ENCODE measurements at regions not wholly inside any gene's neighbourhood (a gene's known extent, or its start where the extent isn't known, plus 50 kb on each side); places are given as distances from the start of the nearest gene placed in this dataset.
A peak's percentile ranks its signal among the peaks of the same experiment; 100 is the strongest.

DNA sequence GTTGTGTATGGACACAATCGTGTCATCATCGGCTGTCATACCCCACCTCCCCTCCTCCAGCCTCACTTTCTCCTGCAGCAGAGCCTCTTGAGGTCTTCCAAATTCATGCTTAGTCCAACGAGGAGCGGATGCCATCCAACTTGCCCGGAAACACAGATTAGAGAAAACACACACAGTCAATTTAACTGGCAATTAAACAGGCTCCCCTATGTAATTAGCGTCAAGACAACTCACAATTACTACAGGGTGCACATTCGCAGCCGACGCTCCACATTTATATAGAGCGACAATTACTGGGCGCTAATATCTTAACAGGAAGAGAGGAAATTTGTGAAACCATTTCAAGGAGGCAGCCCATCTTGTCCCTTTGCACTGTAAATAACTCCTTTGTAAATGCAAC is 86.0 kb upstream of the ZNF618 start:
- DNase-seq = no peak

- DNase-seq = no peak
Observed at GRCh38 chr9:113793558-113793957, 82.6 kb upstream of the ZNF618 start.

- no peak for DNase-seq
Observed at GRCh38 chr9:113794721-113795120, 81.4 kb upstream of the ZNF618 start.

GRCh38 chr9:113795811-113796392 is 80.2 kb upstream of the ZNF618 start:
- no peak for DNase-seq

DNA sequence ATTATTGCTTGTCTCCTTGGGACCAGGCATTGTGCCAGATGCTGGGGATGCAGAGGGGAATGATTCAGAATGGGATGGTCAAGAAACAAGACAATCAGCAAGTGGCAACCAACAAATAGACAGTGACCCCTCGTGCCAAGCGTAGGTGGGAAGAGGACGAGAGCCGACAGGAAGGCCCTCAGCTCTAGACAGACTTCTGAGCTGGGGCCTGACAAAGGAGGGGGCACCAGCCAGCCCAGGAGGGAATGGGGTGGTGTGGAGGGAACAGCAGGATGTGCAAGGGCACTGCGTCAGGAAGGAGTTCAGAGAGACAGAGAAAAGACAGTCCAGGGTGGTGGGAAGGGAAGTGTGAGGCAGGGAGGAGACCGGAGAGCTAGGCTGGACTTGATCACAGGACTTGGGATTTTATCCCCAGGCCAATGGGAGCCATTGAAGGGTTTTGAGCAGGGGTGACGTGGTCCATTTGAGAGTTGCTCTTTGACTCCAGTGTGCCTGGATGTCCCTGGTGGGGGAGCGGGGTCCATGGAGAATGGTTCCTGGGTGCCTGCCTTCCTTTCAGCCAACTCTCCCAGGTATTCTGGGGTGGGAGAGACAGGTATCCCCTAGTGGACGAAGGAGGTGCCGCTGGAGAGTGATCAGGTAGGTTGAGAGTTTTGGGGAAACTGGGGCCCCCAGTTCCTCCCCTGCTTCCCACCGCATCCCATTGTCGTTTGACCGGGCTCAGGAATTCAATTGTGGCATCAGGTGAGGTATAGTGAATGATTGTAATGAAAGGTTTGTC is 79.3 kb upstream of the ZNF618 start:
- DNase-seq = no peak

DNA sequence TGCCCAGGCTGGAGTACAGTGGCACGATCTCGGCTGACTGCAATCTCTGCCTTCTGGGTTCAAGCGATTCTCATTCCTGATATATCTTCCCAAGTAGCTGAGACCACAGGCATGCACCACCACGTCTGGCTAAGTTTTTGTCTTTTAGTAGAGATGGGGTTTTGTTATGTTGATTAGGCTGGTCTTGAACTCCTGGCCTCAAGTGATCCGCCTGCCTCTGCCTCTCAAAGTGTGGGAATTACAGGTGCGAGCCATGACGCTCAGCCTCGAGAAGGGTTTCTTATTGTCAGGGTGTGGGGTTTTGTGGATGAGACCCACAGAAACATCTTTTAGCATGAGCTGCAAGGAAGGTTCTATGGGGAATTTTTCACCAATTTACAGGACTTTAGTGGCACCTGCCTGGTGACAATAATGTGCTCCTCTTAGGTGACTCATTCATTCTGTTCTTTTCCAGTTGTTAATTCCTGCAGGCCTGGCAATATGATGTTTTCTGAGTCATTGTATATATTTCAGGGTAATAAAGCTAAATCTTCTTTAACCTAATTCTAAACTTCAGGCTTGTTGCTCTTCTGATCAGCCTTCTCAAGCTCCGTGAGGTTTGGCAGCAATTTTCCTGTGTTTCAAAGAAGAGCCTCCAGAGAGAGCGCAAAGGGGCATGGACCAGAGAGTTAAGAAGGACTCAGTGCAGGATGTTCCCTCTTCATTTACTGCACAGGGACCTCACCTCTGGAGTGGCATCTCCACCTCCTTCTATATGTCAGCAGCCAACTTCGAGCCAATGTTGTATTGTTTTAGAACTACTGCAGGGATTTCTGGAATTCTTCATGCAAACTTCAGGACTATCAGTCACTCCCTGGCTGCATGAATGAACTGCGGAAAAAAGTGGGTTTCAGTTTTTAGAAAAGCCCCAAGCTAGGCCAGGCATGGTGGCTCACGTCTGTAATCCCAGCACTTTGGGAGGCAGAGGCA is 77.8 kb upstream of the ZNF618 start:
- DNase-seq = no peak

- DNase-seq = no peak
Observed at GRCh38 chr9:113800276-113800675, 75.8 kb upstream of the ZNF618 start.

DNA sequence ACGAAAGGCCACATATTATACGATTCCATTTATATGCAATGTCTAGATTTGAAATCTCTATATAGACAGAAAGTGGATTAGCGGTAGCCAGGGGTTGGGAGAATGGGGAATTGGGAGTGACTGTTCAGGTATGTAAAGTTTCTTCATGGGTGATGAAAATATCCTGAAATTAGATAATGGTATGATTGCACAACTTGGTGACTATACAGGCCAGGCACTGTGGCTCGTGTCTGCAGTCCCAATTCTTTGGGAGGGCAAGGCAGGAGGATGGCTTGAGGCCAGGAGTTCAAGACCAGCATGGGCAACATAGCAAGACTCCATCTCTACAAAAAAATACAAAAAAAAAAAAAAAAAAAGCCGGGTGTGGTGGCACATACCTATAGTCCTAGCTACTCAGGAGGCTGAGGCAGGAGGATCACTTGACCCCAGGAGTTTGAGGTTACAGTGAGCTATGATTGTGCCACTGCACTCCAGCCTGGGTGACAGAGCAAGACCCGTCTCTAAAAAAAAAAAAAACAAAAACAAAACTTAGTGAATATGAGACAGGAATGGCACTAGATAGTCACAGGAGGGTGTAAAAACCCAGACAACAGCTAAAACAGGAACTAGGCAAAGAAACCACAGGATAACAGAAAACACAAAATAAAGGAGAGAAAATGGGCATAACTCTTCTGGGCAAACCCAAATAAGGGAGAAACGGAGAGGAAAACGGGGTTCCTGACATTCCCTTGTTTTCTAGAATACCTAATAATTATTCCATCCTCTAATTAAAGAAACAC is 72.1 kb upstream of the ZNF618 start:
- no peak for DNase-seq

DNA sequence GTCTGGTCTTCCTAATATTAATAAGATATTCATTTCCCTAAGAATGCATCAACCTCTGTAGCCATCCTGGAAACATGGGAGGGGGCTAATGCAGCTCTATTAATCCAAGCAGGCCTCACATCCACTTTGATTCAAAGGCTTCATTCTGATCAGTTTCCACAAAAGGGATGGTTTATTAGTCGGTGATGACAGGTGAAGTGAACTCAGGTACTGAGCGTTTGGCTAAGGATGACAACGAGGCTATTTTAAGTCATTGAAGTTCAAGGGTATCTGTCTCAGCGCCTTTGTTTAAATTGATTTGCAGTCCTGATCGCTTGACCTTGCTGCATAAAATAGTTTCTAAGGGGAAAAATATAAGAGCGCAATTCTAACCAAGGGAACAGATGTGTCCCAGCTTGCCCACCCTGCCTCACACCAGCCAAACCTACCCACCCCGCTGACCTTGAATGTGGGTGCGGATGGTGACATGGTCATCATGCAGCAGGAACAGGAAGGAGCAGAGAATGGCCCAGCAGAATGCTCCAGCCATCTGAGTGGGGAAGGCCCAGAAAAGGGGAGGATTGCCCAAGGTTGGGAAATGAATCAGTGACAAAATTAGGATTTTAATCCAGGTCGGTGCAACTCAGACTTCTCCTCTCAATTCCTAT is 70.5 kb upstream of the ZNF618 start:
- no peak for DNase-seq

DNA sequence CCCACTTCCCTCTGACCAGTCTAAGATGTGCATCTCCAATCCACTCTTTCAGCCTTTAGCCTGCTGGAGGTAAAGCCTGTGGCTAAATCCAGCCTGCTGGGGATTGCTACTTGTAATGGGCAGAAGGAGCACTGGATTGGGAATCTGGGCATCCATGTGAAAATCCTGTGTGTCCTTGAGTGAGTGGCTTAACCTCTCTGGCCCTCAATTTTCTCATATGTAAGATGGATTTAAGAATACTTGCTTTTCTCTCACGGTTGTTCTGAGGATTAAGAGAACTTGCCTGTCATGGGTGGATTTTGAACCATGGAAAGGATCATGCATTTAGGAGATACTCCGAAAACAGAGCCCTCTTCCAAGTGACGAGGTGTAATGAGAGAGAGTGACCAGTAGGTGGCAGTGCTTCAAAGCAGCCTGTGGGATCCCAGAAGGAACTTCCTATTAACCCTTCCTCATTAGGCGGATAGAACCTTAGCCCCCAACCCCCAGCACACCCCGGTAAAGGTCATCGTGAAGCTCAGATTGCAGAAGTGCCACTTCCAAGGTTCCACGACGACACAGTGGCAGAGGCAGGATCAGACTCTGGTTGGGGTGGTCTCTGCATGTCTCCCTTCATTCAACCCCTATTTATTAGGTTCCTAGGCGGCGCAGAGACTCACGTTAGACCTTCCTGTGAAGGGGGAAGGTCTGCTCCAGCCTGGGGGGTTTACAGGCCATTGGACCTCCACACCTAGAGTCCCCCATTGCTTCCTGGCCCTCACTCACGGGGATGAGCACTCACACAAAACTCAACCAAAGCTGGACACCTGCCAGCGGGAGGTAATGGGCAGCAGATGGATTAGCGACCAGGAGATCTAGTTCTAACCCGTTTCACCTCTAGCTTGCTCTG is 68.7 kb upstream of the ZNF618 start:
- DNase-seq = peak; percentile 23

DNA sequence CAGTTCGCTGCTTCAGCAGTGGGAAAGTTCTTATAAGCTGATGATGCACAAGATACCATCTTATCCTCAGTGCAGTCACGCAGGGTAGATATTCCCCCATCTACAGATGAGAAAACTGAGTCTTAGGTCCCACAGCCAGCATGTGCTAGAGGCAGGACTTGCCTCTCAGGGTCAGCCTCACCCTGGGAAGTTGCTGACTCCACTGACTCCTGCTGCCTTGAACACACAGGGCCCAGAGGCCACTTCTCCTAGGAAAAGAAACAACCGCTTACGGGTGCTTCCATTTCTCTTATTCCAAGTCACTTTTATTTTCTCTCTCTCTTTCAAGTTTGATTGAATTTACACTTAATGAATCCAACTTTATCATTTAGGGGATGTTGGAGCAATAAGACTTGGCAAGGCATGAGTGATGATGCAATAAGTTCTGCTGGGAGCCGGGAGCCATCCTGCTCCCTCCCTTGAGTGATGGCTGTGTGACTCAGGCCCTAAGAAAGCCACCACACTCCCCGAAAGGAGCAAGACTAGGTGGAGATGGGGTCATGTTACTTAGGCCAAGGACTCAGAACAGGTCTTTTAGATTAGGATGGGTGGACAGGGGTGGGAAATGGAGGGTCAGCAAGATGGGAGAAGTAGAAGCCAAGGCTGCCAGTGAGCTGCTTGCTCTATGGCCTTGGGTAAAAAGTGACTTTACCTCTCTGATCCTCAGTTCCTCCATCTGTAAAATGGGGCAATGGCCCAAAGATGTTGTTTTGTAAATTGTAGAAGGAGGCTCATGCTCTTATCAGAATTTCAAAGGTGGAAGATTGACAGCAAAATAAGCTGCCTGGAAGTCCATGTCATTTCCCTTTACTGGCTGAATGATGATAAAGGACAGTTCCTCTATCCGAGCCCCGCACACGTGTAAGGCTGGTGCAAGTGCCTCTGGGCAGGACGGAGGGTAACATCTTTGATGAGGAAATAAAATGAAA is 67.4 kb upstream of the ZNF618 start:
- DNase-seq = no peak

DNA sequence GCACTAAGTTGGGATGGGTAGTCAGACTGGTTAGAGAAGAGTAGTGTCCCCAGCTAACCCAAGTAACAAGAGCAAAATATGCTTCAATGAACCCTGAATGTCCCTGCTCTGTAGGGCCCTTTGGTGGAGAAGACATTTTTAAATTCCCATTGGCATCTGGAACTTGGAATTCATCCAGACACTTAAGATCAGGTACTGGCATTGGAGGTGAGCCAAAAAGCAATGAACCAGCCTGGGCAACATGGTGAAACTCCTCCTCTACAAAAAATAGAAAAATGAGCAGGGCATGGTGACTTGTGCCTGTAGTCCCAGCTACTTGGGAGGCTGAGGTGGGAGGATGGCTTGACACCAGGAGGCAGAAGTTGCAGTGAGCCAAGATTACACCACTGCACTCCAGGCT is 58.9 kb upstream of the ZNF618 start:
- DNase-seq = no peak

DNA sequence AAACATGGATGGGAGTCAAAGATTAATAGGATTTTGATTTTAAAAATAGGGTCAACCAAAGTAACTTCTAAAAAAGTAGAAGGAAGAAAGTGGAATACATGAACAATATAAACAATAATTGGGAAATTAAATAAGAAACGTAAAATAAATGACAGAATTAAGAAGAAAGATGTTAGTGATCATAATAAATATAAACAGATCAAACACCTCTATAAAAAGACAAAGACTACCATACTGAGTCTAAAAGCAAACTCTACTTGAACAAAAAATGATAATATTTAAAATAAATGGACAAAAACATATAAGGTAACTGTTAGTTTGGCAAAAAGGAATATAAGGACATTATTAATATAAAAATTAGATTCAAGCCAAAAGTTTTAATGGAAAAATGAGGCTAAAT is 57.7 kb upstream of the ZNF618 start:
- no peak for DNase-seq

- DNase-seq = no peak
Observed at GRCh38 chr9:113822315-113822714, 53.8 kb upstream of the ZNF618 start.

DNA sequence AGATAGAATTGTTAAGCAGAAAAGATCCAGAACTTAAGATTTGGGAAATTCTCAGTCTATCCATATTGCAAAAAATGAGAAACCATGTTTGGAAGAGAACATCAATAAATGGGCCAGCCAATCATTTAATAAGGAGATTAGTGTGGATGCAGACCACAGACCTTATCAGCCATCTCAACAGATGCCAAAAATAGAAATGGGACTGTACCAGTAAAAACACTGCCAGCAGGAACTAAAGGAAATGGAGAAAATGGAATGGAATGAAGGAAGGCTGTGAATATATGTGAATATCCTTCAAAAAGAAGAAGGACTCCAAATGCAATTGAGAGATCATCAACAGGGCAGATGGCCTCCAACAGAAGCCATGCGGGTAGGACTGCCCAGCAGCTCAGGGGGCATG is 52.7 kb upstream of the ZNF618 start:
- no peak for DNase-seq
